ENCODE measurements at regions not wholly inside any gene's neighbourhood (a gene's known extent, or its start where the extent isn't known, plus 50 kb on each side); places are given as distances from the start of the nearest gene placed in this dataset.
"Not testable (repeated sequence)": the region's sequence is repeated elsewhere in the genome, so short reads cannot be mapped to it uniquely, and the experiment has no call there.

GRCh38 chr4:66556651-66557278, 886.5 kb upstream of the EPHA5 start:
- DNase-seq (ENCODE audit: low read depth in 2 of 2): no peak

GRCh38 chr4:66555301-66555700, 885.0 kb upstream of the EPHA5 start:
- no peak for DNase-seq (ENCODE audit: low read depth in 2 of 2)

GRCh38 chr4:66554826-66555225, 884.5 kb upstream of the EPHA5 start:
- DNase-seq (ENCODE audit: low read depth in 2 of 2): no peak

- not testable (repeated sequence) for DNase-seq (ENCODE audit: low read depth in 2 of 2)
These were observed 875.0 kb upstream of the EPHA5 start for GRCh38 chr4:66545301-66545700.

GRCh38 chr4:66544281-66544680, 874.0 kb upstream of the EPHA5 start:
- DNase-seq (ENCODE audit: low read depth in 2 of 2): no peak

GRCh38 chr4:66539745-66540144, 869.5 kb upstream of the EPHA5 start:
- DNase-seq (ENCODE audit: low read depth in 2 of 2): no peak

- no peak for DNase-seq (ENCODE audit: low read depth in 2 of 2)
These were observed 854.5 kb upstream of the EPHA5 start for GRCh38 chr4:66524781-66525180.

- DNase-seq (ENCODE audit: low read depth in 2 of 2): no peak
These were observed 852.0 kb upstream of the EPHA5 start for GRCh38 chr4:66522244-66522643.

- no peak for DNase-seq (ENCODE audit: low read depth in 2 of 2)
These were observed 846.7 kb upstream of the EPHA5 start for GRCh38 chr4:66516940-66517339.

- DNase-seq (ENCODE audit: low read depth in 2 of 2): no peak
These were observed 836.7 kb upstream of the EPHA5 start for GRCh38 chr4:66506985-66507384.

- no peak for DNase-seq (ENCODE audit: low read depth in 2 of 2)
These were observed 831.7 kb upstream of the EPHA5 start for GRCh38 chr4:66501997-66502396.

- DNase-seq (ENCODE audit: low read depth in 2 of 2): no peak
These were observed 820.4 kb upstream of the EPHA5 start for GRCh38 chr4:66490729-66491128.

- no peak for DNase-seq (ENCODE audit: low read depth in 2 of 2)
These were observed 819.6 kb upstream of the EPHA5 start for GRCh38 chr4:66489783-66490452.

GRCh38 chr4:66489370-66489769, 819.1 kb upstream of the EPHA5 start:
- no peak for DNase-seq (ENCODE audit: low read depth in 2 of 2)

GRCh38 chr4:66486068-66486467, 815.8 kb upstream of the EPHA5 start:
- DNase-seq (ENCODE audit: low read depth in 2 of 2): no peak

- no peak for DNase-seq (ENCODE audit: low read depth in 2 of 2)
These were observed 811.9 kb upstream of the EPHA5 start for GRCh38 chr4:66482186-66482585.

- DNase-seq (ENCODE audit: low read depth in 2 of 2): no peak
These were observed 805.3 kb upstream of the EPHA5 start for GRCh38 chr4:66475596-66475995.

GRCh38 chr4:66465111-66465510, 794.8 kb upstream of the EPHA5 start:
- no peak for DNase-seq (ENCODE audit: low read depth in 2 of 2)

GRCh38 chr4:66462890-66463289, 792.6 kb upstream of the EPHA5 start:
- DNase-seq (ENCODE audit: low read depth in 2 of 2): not testable (repeated sequence)

GRCh38 chr4:66451741-66452140, 781.5 kb upstream of the EPHA5 start:
- DNase-seq (ENCODE audit: low read depth in 2 of 2): no peak

GRCh38 chr4:66443008-66443407, 772.7 kb upstream of the EPHA5 start:
- DNase-seq (ENCODE audit: low read depth in 2 of 2): no peak

GRCh38 chr4:66439508-66439907, 769.2 kb upstream of the EPHA5 start:
- DNase-seq (ENCODE audit: low read depth in 2 of 2): no peak

- DNase-seq (ENCODE audit: low read depth in 2 of 2): no peak
These were observed 763.4 kb upstream of the EPHA5 start for GRCh38 chr4:66433706-66434105.

- DNase-seq (ENCODE audit: low read depth in 2 of 2): no peak
These were observed 760.6 kb upstream of the EPHA5 start for GRCh38 chr4:66430856-66431255.
